Islet precursor cell (in vitro differentiated cells): ENCODE measurements at regions not wholly inside any gene's neighbourhood (a gene's known extent, or its start where the extent isn't known, plus 50 kb on each side); places are given as distances from the start of the nearest gene placed in this dataset.

Experiments used
- DNase-seq: peaks from one replicate; pipeline ENCODE4 v3.0.0-alpha.2; 2018

DNA sequence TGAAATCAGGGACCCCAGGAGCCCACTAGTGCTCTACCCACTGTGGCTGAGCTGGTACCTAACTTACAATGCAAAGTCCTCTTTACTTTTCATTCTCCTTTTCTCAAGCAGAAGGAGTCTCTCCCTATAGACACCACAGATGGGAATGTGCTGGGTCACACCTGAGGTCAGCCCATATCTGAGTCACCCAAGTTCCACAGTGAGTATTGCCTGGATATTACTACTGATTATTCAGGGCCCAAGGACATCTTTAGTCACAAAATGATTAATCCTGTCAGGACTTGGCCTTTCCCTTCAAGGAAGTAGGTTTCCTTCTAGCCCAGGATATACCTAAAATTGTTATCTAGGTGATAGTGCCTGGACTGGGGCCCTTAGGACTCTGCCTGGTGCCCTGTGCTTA, 1305.2 kb downstream of the SI start:
- DNase-seq, result no peak

DNA sequence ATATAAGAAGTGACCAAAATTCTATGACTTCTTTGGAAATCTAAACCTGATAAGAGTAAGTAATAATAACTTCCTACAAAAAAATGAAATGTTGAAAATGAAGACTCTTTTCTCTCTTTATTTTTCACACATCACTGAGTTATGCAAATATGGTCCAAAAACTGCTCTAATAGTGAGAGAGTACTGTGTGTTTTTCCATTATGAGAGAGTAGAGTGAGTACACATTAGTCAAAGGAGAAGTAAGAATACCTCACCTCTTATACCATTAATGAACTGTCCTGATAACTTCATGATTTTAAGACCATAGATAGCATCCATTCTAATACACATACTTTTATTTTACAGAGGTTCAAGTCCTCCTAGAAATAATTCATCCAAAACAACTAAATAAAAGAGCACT, 1310.2 kb downstream of the SI start:
- DNase-seq, result no peak

DNA sequence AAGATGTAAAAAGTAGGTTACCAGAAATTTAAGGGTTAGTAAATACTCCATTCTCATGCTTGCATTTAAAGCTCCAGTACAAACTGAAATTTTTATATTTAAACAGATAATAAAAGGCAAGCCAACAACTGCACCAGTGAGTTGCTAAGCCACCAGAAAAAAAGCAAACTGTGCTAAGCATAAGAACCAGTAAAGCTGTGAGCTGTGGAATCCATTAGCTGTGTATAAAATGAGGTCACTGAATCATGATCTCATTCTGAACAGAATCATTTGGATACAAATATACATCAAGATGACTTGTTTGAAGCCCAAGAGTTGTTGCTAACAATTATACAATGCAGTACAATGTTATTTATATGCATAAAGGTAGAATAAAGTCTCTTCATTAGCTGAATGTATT, 1312.2 kb downstream of the SI start:
- DNase-seq, result no peak

DNA sequence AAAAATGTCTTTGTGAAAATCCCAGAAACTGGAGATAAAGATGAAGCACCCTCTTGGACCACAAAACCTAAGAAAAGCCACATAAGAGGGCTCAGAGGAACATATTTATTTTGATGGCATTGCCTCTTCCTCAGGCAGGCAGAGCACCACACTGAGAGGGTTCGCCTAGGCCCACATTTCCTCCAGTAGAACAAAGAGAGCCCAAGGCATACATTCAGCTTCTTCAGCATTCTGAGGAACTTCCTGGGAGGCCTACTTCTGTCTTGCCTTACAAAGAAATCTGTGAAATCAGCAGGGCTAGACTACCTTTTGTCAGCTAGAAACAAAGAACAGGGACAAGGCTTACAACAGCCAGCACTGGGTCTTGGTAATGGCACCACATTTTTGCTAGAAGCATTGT, 1325.3 kb downstream of the SI start:
- no peak for DNase-seq

DNA sequence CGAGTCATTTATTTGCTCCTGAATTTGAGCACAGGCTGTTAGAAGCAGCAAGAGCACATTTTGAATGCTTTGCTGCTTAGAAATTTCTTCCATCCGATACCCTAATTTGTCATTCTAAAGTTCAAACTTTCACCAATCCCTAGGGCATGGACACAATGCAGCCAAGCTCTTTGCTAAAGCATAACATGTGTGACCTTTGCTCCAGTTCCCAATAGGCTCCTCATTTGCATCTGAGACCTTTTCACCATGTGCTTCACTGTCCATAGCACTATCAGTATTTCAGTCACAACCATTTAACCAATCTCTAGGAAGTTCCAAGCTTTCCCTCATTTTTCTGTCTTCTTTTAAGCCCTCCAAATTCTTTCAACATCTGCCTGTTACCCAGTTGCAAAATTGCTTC, 1333.1 kb downstream of the SI start:
- DNase-seq, result no peak

DNA sequence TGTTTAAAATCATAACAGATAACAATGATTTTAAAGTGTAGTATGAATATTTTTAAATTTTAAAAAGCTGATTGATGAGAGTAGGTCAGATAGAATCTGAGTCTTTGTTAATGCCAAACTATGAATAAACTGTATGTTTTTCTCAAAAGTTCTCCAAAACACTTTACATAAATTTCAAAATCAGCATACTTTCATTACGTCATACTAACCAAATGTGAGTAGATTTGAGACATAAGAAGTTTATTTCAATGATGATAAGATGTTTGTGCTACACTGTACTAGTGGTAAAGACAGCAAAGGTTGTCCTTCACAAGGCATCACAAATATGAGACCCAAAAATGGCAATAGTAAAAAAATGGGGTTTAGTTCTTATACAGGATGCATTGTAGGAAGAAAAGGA, 1342.9 kb downstream of the SI start:
- DNase-seq, result no peak

DNA sequence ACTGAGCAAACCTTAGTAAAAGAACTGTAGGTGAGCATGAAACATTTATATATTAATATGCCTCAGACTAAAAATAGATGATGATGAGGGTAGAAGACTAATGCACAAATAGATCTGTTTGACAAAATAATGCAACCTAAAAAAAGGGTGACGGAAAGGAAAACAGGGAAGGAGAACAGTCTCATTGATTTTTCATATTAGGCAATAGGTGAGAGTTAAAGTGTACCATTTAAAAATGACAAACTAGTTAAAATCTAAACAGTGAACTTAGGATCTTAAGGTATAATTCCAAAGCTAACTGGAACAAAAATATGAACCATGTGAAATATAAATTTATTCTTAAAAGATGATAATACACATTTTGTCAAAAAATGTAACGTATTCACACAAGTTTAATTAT, 1347.6 kb downstream of the SI start:
- DNase-seq, result no peak

DNA sequence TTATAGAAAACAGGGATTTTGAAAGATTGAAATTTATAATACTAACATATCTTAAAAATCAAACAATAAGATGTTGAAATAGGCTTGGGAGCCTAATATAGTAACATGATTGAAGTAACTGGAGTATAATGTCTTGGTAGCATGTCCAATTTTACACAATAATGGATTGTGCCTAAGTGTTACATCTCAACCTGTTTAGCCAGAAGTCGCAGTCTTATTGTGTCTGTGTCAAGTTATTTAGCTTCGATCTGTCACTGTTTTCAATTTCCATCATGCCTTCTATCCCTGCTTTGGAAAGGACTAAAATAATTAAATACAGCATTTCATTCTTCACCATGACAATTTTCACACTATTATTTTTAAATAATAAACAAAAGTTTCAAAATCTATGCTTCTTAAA, 1352.2 kb downstream of the SI start:
- no peak for DNase-seq

DNA sequence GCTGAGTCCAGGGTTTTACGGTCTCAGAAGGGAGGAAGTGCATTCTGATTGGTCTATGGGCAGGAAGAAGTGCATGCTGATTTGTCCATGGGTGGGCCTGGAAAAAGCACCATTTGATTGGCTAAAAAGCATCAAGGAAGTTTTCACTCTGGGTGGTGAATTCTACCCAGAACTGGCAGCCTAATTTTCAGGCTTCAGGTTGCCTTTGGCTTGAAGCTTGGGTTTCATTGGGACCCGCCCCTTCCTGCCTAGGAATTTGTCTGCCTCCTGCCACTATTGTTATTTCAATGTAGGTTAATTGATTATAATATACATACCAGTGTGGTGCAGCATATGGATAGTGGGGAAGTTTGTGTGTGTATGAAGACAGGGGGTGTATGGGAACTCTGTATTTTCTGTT, 1355.9 kb downstream of the SI start:
- no peak for DNase-seq

DNA sequence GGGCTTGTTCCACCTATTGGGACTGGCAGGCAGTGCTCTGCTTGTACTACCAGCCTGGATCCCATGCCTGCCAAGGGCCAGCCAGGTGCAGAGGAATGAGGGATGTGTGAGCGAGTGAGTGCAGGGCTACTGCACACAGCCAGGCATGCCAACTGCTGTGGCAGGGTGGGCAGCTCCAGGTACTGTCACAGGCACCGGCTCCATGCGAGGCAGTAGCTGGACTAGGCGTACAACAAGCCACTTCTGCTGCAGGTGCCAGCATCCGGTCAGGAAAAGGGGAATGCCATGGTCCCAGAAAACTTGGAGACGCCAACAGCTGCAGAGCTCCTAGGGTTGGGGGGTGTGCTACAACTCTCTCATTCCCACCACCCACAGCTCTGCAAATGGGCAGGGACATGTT, 1356.7 kb downstream of the SI start:
- DNase-seq, result no peak

DNA sequence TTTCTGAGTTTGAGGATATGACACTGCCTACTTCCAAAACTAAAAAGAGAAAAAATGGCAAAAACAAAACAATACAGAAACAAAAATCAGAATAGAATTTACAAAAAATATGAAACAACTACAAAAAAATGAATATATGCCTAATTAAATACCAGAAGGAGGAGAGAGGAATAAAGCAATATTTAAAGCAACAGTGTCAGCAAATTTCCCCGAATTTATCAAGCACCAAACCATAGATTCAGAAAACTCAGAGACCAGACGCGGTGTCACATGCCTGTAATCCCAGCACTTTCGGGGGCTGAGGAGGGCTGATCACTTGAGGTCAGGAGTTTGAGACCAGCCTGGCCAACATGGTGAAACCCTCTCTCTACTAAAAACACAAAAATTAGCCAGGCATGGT, 1360.9 kb downstream of the SI start:
- DNase-seq, result no peak

DNA sequence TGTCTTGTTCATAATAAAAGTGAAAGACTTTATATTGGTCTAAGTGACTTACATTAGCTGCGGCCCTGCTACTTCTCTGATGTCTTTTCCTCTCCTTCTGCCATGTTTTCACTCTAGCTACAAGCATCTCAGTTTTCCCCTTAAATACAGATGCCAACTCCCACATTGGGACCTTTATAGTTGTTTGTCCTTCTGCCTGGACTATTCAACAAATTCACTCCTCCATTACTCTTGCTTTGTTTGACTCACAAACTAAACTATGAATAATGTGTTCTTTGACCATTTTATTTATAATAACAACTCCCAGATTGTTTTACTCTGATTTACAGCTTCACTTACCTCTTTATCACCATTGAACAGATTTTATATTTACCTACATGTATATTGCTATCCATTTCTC, 1369.9 kb downstream of the SI start:
- no peak for DNase-seq

DNA sequence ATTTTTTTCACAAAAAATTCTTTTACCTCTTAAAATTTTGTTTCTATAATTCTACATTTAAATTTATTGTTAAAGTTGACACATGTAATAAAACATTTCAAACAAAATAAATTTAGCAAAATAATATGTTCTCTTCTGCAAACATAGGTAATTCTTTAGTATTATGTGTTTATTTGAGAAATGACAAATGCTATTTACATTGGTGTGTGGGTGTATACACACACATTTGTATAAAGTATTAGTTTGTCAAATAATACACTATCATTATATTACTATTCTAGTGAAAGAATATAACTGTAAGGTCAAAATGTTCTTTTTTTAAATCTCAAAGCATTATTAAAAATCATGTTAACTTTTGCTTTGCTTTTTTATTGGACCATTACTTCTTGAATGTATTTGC, 1370.6 kb downstream of the SI start:
- no peak for DNase-seq

DNA sequence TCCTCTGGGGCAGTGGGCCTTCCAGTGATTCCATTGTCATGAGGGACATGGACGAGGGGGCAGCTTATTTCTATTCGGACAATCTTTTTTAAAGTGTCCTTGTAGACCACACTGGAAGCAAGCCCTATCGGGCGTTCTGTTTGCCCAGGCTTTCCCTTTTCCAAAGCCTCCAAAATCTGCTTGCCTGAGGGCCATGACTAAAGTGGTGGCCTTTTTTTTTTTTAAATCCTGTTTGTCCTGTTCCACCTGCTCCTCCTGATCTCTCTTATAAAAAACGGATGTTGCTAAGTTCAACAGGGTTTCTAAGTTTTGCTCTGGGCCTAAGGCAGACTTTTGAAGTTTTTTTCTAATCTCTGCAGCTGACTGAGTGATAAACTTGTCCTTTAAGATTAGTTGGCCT, 1380.1 kb downstream of the SI start:
- DNase-seq, result peak; percentile 62

DNA sequence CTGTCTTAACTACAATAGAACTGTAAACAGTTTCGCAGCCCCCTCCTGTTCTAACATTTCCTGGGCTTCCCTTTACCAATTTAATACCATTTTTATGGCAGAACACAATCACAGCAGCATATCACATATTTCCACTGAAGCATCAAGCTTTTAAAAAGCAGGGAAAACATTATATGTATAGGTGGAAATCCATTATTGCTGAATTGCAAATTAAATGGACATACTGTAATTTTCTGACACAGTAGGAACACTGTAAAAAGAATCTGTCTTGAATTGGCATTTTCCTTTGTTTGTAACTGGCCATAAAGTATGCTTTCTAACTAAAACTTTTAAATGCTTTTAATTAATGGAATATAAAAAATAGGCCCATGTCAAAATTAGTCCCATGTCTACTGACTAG, 1385.8 kb downstream of the SI start:
- no peak for DNase-seq

DNA sequence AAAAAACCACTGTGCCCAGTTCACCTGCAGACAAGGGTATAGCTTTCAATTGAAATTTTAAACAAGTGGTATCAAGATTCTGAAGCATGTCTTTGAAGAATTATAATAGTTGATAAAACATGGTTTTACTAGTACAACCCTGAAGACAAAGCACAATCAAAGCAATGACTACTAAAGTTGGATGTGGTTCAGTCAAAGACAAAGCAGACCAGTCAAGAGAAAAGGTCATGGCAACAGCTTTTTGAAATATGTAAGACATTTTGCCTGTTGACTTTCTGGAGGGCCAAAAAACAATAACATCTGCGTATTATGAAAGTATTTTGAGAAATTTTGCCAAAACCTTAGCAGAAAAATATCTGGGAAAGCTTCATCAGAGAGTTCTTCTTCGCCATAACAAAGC, 1393.6 kb downstream of the SI start:
- no peak for DNase-seq

DNA sequence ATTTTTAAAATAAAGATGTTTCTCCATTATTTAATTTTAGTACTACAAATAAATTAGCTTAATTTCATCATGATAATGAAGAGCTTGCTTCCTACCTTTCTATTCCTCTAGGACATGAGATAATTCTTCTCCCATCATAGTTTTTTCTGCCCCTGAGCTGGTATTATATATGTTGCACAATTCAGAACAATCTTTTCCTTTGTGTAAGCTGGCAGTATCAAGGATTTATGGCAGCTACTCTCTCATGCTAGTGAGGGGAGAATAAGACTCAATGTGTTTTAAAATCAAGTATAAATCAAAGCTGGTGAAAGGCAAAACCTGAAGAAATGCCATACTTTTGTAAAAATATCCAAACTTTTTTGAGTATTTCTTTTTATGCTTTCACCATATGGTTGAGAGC, 1405.3 kb downstream of the SI start:
- no peak for DNase-seq

DNA sequence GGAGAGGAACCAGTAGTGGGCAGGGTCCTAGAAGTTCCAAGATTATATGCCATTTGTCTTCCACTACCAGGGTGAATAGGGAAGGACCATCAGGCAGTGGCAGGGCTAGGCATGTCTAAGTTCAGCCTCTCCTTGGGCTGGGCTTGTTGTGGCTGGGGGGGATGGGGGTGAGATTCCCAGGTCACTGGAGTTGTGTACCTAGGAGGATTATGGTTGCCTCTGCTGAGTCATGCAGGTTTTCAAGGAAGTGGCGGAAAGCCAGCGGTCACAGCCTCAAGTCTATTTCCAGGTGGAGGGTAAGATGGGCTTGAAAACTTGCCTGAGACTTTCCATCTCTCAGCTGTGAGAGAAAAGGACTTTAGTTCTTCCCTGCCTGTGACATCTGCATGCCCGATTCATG, 1407.1 kb downstream of the SI start:
- DNase-seq, result no peak

DNA sequence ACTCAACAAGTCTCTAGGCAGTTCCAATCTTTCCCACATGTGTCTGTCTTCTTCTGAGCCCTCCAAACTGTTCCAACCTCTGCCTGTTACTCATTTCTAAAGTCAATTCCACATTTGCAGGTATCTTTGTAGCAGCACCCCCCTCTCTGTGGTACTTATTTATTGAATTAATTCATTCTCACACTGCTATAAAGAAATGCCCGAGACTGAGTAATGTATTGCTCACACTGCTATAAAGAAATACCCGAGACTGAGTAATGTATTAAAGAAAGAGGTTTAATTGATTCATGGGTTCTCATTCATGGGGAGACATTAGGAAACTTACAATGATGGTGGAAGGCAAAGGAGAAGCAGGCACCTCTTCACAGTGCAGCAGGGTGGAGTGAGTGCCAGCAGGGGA, 1413.8 kb downstream of the SI start:
- DNase-seq, result no peak

DNA sequence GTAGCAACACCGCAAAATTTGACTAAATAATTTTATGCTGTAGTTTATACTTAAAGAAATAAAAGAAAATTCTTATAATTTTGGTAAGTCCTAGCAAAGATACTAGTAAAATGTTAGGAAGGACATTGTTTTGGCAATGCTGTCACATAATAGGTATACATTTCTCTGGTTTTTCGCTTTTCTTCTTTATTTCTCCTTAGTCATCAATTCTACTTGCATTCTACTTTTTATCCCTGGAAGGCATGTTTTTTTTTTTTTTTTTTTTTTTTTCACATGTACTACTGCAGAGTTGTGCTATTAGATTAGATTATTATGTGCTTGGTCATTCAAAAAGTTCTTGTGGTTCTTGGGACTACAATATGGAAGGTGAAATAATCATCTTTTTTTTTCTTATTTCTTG, 1421.2 kb downstream of the SI start:
- no peak for DNase-seq

DNA sequence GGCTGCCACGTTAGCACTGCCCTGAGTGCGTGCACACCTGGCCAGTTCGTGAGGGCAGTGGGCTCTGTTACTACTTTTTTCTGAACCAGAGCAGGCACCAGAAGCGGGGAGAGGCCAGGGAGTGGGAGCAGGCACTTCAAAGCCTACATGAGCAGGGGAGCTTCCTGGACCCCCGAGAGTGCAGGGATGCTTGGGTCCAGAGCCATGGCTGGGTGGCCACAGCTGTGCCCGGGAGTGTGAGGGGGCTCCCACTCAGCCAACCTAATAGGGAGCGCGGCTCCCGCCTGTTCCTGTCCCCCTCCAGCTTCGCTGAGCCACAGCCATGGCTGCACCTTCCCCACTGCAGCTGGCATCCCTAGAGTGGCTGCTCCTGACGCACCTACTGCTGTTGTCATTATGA, 1423.3 kb downstream of the SI start:
- DNase-seq, result no peak

DNA sequence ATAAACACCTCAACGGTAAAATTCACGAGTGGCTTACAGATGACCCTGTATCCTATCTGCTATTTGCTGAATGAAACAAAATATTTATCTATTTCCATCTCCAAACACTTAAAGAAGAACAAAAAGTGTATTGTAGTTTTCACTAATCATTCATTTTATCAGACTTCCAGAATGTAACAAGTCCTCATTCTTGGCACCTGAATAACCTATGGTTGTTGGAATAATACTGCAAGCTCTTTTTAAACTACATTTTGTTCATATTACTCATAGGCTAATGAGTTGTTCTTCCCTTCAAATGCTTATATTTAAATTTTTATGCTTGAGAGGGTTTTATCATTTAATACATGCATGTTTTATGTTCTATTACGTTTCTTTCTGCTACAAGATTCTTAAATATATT, 1434.1 kb downstream of the SI start:
- DNase-seq, result no peak

DNA sequence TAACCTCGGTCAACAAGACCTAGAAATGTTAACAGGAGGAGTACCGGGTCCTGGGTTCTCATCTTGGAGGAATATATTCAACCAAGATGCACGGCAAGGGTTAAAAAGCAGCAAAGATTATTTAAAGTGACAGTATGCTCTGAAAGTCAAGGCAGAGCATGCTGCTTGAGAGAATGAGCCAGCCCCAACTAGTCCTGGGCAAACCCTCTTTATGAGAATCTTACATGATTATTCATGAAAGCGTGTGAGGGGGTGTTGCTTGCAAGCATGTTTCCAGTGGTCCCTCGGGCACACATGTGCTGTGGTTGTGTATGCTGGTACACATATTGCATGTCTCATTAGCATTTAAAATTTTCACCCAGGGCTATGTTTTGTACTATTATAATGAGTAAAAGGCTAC, 1445.6 kb downstream of the SI start:
- DNase-seq, result no peak

DNA sequence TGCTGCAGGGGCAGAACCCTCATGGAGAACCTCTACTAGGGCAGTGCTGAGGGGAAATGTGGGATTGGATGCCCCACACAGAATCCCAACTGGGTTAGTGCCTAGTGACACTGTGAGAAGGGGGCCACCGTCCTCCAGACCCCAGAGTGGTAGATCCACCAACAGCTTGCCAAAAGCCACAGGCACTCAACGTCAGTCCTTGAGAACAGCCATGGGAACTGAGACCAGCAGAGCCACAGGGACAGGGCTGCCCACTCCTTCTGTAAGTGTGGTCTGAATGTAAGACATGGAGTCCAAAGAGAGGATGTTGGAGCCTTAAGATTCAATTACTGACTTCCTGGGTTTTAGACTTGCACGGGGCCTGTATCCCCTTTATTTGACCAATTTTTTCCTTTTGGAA, 1451.5 kb downstream of the SI start:
- no peak for DNase-seq

DNA sequence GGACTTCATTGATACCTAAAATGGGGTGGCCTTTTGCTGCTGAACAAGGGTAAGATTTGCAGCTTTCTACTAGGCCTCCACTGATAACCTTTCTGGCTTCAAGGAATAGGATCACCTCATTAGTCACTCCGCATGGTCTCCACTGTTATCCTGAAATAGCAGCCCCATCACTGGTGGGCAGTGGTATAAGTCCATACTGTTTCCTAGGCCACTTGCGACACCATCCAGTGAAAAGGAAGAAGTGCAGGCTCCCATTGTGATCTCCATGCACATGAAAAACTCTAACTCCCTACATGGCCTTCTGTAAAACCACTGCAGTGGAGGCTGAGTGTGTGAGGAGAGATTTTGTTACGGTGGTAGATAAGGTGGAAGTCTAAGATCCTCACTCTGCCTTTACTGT, 1455.9 kb downstream of the SI start:
- DNase-seq, result peak; percentile 83

DNA sequence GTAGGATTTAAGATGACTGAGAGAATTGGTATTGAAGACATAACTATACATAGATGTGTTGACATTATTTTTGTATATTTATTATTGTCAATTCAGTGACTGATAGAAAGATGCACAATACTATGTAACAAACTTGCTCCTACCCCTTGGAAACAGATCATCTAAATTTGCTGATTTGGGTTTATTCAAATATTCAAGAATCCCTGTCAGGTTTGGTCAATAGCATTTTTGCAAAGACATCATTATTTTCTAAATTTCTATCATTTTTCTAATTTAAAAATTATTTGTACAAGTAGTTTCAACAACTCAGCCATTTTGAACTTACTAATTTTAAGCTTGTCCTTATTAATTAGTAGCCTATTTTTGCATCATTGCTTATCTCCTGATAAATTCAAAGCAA, 1463.4 kb downstream of the SI start:
- DNase-seq, result no peak

DNA sequence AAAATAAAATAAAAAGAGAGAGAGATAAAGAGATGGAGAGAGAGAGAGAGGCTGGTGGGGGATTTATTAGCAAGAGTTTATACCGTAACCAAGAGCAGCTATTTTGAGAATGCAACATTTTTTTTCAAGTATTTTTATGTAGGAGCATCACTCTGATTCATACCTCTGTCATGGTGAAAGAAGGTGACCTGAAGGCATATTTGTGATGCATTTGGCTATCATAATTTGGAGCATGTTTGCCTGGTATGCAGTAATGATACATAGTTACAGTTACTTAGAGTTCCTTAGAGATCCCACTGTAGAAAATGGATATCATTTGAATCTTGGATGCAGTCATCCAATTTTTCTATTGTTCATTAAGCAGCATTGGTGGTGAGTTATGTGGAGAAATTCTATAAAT, 1472.4 kb downstream of the SI start:
- DNase-seq, result no peak
